Loucy (cell line): ENCODE measurements at regions not wholly inside any gene's neighbourhood (a gene's known extent, or its start where the extent isn't known, plus 50 kb on each side); places are given as distances from the start of the nearest gene placed in this dataset.

Source experiments
- EZH2phosphoT487 ChIP-seq: fragments of 200-600 bp; IDR thresholded peaks from 2 replicates; pipeline ENCODE4 v1.6.1; 2018; ENCODE audit warnings: antibody characterized with exemption, mild to moderate bottlenecking, moderate library complexity, borderline replicate concordance
- TF ChIP-seq, protein P1 (sequence below): fragments of 200-600 bp; sonication (generic); conservative IDR thresholded peaks from 2 replicates; pipeline ENCODE4 v1.5.1; 2014; ENCODE audit warnings: mild to moderate bottlenecking, antibody characterized with exemption, low read length

DNA sequence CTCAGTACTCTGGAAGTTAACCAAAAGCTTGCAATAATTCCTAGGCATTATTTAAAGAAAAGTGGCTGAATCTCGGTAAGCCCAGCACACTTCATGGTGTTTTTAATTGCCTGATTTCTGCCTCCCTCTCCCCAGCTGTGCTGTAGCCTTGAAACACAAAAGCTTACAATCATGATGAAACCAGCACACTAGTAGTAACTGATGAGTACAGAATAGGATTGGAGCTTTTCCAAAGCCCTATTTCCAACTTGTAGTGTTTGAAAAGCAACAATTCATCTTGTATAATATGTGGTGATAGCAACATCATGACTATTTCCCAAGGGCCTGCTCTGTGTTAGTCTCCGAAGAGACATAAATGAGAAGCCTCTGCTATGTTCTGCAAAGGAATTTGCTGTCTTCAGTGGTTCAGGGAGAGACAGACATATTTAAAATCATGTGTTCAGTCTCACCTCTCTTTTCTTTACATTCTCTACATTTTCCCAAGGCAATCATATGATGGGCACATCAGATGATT lies 1015.0 kb downstream of the BCL11A start:
- TF ChIP-seq, protein P1, sequence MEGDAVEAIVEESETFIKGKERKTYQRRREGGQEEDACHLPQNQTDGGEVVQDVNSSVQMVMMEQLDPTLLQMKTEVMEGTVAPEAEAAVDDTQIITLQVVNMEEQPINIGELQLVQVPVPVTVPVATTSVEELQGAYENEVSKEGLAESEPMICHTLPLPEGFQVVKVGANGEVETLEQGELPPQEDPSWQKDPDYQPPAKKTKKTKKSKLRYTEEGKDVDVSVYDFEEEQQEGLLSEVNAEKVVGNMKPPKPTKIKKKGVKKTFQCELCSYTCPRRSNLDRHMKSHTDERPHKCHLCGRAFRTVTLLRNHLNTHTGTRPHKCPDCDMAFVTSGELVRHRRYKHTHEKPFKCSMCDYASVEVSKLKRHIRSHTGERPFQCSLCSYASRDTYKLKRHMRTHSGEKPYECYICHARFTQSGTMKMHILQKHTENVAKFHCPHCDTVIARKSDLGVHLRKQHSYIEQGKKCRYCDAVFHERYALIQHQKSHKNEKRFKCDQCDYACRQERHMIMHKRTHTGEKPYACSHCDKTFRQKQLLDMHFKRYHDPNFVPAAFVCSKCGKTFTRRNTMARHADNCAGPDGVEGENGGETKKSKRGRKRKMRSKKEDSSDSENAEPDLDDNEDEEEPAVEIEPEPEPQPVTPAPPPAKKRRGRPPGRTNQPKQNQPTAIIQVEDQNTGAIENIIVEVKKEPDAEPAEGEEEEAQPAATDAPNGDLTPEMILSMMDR: no peak
- TF ChIP-seq EZH2phosphoT487: no peak
